K562 (cell line): ENCODE measurements at regions not wholly inside any gene's neighbourhood (a gene's known extent, or its start where the extent isn't known, plus 50 kb on each side); places are given as distances from the start of the nearest gene placed in this dataset.

Experiments used
- ATAC-seq: fragments of 200-7000 bp; cut with Tn5 transposase; 3 replicates; pipeline ENCODE4 v1.9.1; 2020; ENCODE audit warnings: moderate library complexity
- BruUV-seq: library from RNA; stranded (reverse); fragments of 400-500 nt; replicated peaks from 2 replicates; lab custom pipeline; 2021; lab: Mats Ljungman, UMichigan
- CTCF ChIA-PET: fragments of 300-600 bp; formaldehyde crosslinking; extraction: SDS; loops from one replicate; lab custom pipeline; 2021; ENCODE audit warnings: low intra/inter-chr PET ratio; lab: Yijun Ruan, JAX
- POLR2A ChIA-PET: fragments of 300-600, 350-650 bp; sonication (Branson Sonifier 250); formaldehyde crosslinking; extraction: SDS; loops from one replicate; lab custom pipeline; 2021; ENCODE audit warnings: antibody characterized with exemption, inconsistent platforms; lab: Yijun Ruan, JAX
- DNase-seq, 4 experiments: peaks; one replicate each; pipeline versions ENCODE4 v3.0.0 to v3.0.0-alpha.2; 2011 to 2018; ENCODE audit warnings: low spot score in 3 of 4, mixed read lengths in 3 of 4; ENCODE audit errors: extremely low read depth in 1 of 4
- FAIRE-seq: peaks from 2 replicates; lab custom pipeline; 2011; peaks lifted over from hg19 to GRCh38; lab: Jason Lieb, UNC
- H2AFZ ChIP-seq: 2 replicates; pipeline ENCODE4 v1.6.0; 2011; ENCODE audit warnings: low read depth, low read length, control low read depth, inconsistent platforms
- H3K27ac ChIP-seq: fragments of 200-600 bp; 3 replicates; pipeline ENCODE4 v1.8.0; 2011; ENCODE audit warnings: low read depth, mild to moderate bottlenecking, control low read depth, inconsistent platforms, low read length, moderate library complexity, mixed read lengths; ENCODE audit errors: extremely low read depth
- H3K27me3 ChIP-seq, 2 experiments: fragments of 300-600 bp in 1 of 2; 2 replicates in 1 of 2; 3 replicates in 1 of 2; pipeline versions ENCODE4 v1.6.0 to v1.8.0; 2011; ENCODE audit warnings: inconsistent platforms in 2 of 2, low read length in 2 of 2, mild to moderate bottlenecking in 1 of 2, mixed read lengths in 1 of 2, moderate library complexity in 1 of 2; ENCODE audit not compliant: control insufficient read depth in 2 of 2, insufficient read depth in 2 of 2
- H3K36me3 ChIP-seq: fragments of 300-600 bp; 3 replicates; pipeline ENCODE4 v1.8.0; 2011; ENCODE audit warnings: mild to moderate bottlenecking, low read length, inconsistent platforms; ENCODE audit not compliant: control insufficient read depth, insufficient read depth
- H3K4me1 ChIP-seq, 2 experiments: fragments of 200-600 bp in 1 of 2; replicated peaks in 1 of 2; 2 replicates in 1 of 2; 3 replicates in 1 of 2; pipeline versions ENCODE4 v1.5.1 to v1.8.0; 2011; ENCODE audit warnings: inconsistent platforms in 2 of 2, low read length in 2 of 2, mild to moderate bottlenecking in 1 of 2, mixed read lengths in 1 of 2, moderate library complexity in 1 of 2; ENCODE audit not compliant: control insufficient read depth in 2 of 2, insufficient read depth in 2 of 2
- H3K4me2 ChIP-seq: 2 replicates; pipeline ENCODE4 v1.6.1; 2011; ENCODE audit warnings: low read length, control low read depth, inconsistent platforms, mixed read lengths; ENCODE audit not compliant: insufficient read depth
- H3K4me3 ChIP-seq: fragments of 200-600 bp; sonication (generic), shearing (Covaris generic); 2 replicates; pipeline ENCODE4 v1.5.1; 2016; ENCODE audit warnings: control low read depth, inconsistent platforms
- H3K79me2 ChIP-seq: fragments of 200-600 bp; 3 replicates; pipeline ENCODE4 v1.8.0; 2011; ENCODE audit warnings: low read length, inconsistent platforms; ENCODE audit not compliant: control insufficient read depth, insufficient read depth
- H3K9ac ChIP-seq, 2 experiments: 2 replicates each; pipeline versions ENCODE4 v1.6.0 to v1.6.1; 2011; ENCODE audit warnings: low read depth in 2 of 2, low read length in 2 of 2, control low read depth in 1 of 2, inconsistent platforms in 1 of 2, mild to moderate bottlenecking in 1 of 2, mixed read lengths in 1 of 2; ENCODE audit not compliant: insufficient read depth in 1 of 2
- H3K9me1 ChIP-seq: one replicate; pipeline ENCODE4 v1.6.0; 2011; ENCODE audit warnings: inconsistent platforms, mild to moderate bottlenecking, low read length, moderate library complexity; ENCODE audit not compliant: control insufficient read depth, insufficient read depth
- H3K9me3 ChIP-seq: replicated peaks from 2 replicates; pipeline ENCODE4 v1.5.1; 2011; ENCODE audit warnings: low read depth, low read length, inconsistent platforms; ENCODE audit not compliant: control insufficient read depth, insufficient read depth
- H4K20me1 ChIP-seq: replicated peaks from 2 replicates; pipeline ENCODE4 v1.6.1; 2011; ENCODE audit warnings: low read length, inconsistent platforms, mixed read lengths; ENCODE audit not compliant: control insufficient read depth, insufficient read depth
- C11orf30 ChIP-seq: fragments of 450-650 bp; IDR thresholded peaks from 2 replicates; pipeline ENCODE4 v1.6.1; 2016; ENCODE audit warnings: low read depth, mild to moderate bottlenecking
- CHCHD3 ChIP-seq: fragments of 250-450 bp; sonication (Bioruptor Pico); IDR thresholded peaks from 2 replicates; pipeline ENCODE4 v2.1.2; 2022; ENCODE audit warnings: mild to moderate bottlenecking
- FOXK1 ChIP-seq: sonication (generic); formaldehyde crosslinking; IDR thresholded peaks from 2 replicates; pipeline ENCODE4 v1.8.0; 2022; ENCODE audit warnings: missing genetic modification reagents, mild to moderate bottlenecking, borderline replicate concordance
- HDAC6 ChIP-seq: IDR thresholded peaks from 2 replicates; pipeline ENCODE4 v1.6.1; 2012; ENCODE audit warnings: low read depth, mild to moderate bottlenecking, control low read depth, inconsistent platforms, low read length, moderate library complexity
- HLTF ChIP-seq: fragments of 450-650 bp; IDR thresholded peaks from 2 replicates; pipeline ENCODE4 v1.6.1; 2016
- SOX6 ChIP-seq: fragments of 450-650 bp; IDR thresholded peaks from 2 replicates; pipeline ENCODE4 v1.6.1; 2014; ENCODE audit warnings: mild to moderate bottlenecking
- SREBF1 ChIP-seq: fragments of 150-350 bp; IDR thresholded peaks from 2 replicates; pipeline ENCODE4 v1.6.1; 2014; ENCODE audit warnings: antibody characterized with exemption, low read depth, low read length, borderline replicate concordance
- ZBTB17 ChIP-seq: fragments of 450-650 bp; formaldehyde crosslinking; IDR thresholded peaks from 2 replicates; pipeline ENCODE4 v1.4.0; 2020; ENCODE audit warnings: mild to moderate bottlenecking
- ZNF165 ChIP-seq: fragments of 250-450 bp; sonication (Bioruptor Pico); IDR thresholded peaks from 2 replicates; pipeline ENCODE4 v1.4.0; 2020; ENCODE audit warnings: borderline replicate concordance
- ZNF507 ChIP-seq: conservative IDR thresholded peaks from 2 replicates; pipeline ENCODE4 v1.6.1; 2017; ENCODE audit warnings: missing genetic modification characterization, missing compliant biosample characterization
- WGBS: fragments of 100-300 bp; shearing (Covaris generic); methylation state at CpG from one replicate; pipeline ENCODE4 v1.1.6; 2016; ENCODE audit warnings: low coverage, mixed read lengths; ENCODE audit not compliant: insufficient coverage; ENCODE audit errors: missing lambda C conversion rate; 5-methylcytosine and 5-hydroxymethylcytosine counted together
- in situ Hi-C: fragments of 300-500 bp; cut with MboI; formaldehyde crosslinking; loops from 4 replicates; pipeline ENCODE4 v1.15.0; 2018; ENCODE audit warnings: inconsistent platforms, mixed read lengths
- intact Hi-C: fragments of 100-400 bp; cut with micrococcal nuclease; formaldehyde crosslinking; loops from 2 replicates; pipeline ENCODE4 v1.14.2; 2022
- TF ChIP-seq, protein P1 (sequence below): IDR thresholded peaks from 3 replicates; pipeline ENCODE4 v1.6.1; 2011; ENCODE audit warnings: borderline replicate concordance, mild to moderate bottlenecking; ENCODE audit not compliant: insufficient read length, insufficient read depth
- TF ChIP-seq, protein P2 (sequence below): sonication (generic); formaldehyde crosslinking; IDR thresholded peaks from 2 replicates; pipeline ENCODE4 v1.8.1; 2022; ENCODE audit warnings: missing genetic modification reagents
- TF ChIP-seq, protein P3 (sequence below): fragments of 450-650 bp; IDR thresholded peaks from 2 replicates; pipeline ENCODE4 v1.6.1; 2016; ENCODE audit warnings: mild to moderate bottlenecking
- TF ChIP-seq, protein P4 (sequence below): sonication (generic); formaldehyde crosslinking; IDR thresholded peaks from 2 replicates; pipeline ENCODE4 v1.8.0; 2022; ENCODE audit warnings: mild to moderate bottlenecking, missing genetic modification reagents
- TF ChIP-seq, protein P5 (sequence below): fragments of 450-650 bp; conservative IDR thresholded peaks from 2 replicates; pipeline ENCODE4 v1.6.1; 2016; ENCODE audit warnings: missing genetic modification characterization, low read depth, mild to moderate bottlenecking, missing compliant biosample characterization, moderate library complexity
- TF ChIP-seq, protein P6 (sequence below): fragments of 250-450 bp; sonication (Bioruptor Pico); IDR thresholded peaks from 2 replicates; pipeline ENCODE4 v1.8.0; 2021; ENCODE audit warnings: mild to moderate bottlenecking, moderate library complexity

DNA sequence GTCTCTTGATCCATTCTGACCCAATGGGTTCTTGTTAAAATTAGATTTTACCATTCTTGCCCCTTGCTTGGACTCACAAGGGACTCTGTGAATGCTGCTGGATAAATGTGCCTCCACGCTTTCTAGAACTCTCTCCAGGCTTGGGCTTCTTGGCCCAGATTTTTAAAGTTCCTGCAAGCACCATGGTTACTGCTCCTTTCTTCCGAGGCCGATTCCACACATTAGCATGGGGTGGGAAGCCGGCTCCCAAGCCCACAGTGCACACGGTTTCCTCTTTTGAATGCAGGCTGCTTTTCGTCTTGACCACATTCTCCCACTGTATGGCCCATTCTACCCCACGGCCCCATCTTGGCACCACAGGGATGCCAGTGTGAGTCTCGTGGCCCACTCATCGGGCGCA is 174.3 kb upstream of the PITRM1 start:
- ATAC-seq, result no peak
- Histone ChIP-seq H3K9ac (no peak overlapping the region; a peak in 1 of 4 replicates), H3K9me1 (no peaks in the 10 kb centered on the region), H3K4me3 (no peak overlapping the region), H3K4me2 (no peak overlapping the region), H3K27ac (no peak overlapping the region), H2AFZ (no peak overlapping the region), H3K4me1 (no peaks in the 10 kb centered on the region; a peak in 1 of 5 replicates), H3K9me3 (no peaks in the 10 kb centered on the region), H3K27me3 (peaks cover 10 to 32% of the 10 kb centered on the region in 2 experiments), H4K20me1 (peaks cover 14% of the 10 kb centered on the region), H3K36me3 (no peaks in the 10 kb centered on the region), H3K79me2 (no peaks in the 10 kb centered on the region)
- intact Hi-C loops, result no loop called here
- 25% methylated on average over 10 of the region's 10 CpGs for WGBS
- no peak for DNase-seq
- ChIA-PET POLR2A (no interaction called here), CTCF (no interaction called here)
- in situ Hi-C loops, result no loop called here
- no TSS peak for BruUV-seq
- no peak for FAIRE-seq
- no peak for TF ChIP-seq FOXK1 (CRISPR knock-in tag)
- no peak for TF ChIP-seq ZNF165 (CRISPR knock-in tag)
- TF ChIP-seq ZNF507 (tag), result no peak
- TF ChIP-seq, protein P1, sequence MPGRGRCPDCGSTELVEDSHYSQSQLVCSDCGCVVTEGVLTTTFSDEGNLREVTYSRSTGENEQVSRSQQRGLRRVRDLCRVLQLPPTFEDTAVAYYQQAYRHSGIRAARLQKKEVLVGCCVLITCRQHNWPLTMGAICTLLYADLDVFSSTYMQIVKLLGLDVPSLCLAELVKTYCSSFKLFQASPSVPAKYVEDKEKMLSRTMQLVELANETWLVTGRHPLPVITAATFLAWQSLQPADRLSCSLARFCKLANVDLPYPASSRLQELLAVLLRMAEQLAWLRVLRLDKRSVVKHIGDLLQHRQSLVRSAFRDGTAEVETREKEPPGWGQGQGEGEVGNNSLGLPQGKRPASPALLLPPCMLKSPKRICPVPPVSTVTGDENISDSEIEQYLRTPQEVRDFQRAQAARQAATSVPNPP, result no peak
- no peak for TF ChIP-seq ZBTB17 (CRISPR knock-in tag)
- no peak for TF ChIP-seq SOX6
- TF ChIP-seq, protein P2, sequence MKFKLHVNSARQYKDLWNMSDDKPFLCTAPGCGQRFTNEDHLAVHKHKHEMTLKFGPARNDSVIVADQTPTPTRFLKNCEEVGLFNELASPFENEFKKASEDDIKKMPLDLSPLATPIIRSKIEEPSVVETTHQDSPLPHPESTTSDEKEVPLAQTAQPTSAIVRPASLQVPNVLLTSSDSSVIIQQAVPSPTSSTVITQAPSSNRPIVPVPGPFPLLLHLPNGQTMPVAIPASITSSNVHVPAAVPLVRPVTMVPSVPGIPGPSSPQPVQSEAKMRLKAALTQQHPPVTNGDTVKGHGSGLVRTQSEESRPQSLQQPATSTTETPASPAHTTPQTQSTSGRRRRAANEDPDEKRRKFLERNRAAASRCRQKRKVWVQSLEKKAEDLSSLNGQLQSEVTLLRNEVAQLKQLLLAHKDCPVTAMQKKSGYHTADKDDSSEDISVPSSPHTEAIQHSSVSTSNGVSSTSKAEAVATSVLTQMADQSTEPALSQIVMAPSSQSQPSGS, result no peak
- TF ChIP-seq, protein P3, sequence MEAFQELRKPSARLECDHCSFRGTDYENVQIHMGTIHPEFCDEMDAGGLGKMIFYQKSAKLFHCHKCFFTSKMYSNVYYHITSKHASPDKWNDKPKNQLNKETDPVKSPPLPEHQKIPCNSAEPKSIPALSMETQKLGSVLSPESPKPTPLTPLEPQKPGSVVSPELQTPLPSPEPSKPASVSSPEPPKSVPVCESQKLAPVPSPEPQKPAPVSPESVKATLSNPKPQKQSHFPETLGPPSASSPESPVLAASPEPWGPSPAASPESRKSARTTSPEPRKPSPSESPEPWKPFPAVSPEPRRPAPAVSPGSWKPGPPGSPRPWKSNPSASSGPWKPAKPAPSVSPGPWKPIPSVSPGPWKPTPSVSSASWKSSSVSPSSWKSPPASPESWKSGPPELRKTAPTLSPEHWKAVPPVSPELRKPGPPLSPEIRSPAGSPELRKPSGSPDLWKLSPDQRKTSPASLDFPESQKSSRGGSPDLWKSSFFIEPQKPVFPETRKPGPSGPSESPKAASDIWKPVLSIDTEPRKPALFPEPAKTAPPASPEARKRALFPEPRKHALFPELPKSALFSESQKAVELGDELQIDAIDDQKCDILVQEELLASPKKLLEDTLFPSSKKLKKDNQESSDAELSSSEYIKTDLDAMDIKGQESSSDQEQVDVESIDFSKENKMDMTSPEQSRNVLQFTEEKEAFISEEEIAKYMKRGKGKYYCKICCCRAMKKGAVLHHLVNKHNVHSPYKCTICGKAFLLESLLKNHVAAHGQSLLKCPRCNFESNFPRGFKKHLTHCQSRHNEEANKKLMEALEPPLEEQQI, result no peak
- TF ChIP-seq, protein P4, sequence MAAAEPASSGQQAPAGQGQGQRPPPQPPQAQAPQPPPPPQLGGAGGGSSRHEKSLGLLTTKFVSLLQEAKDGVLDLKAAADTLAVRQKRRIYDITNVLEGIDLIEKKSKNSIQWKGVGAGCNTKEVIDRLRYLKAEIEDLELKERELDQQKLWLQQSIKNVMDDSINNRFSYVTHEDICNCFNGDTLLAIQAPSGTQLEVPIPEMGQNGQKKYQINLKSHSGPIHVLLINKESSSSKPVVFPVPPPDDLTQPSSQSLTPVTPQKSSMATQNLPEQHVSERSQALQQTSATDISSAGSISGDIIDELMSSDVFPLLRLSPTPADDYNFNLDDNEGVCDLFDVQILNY (CRISPR knock-in tag), result no peak
- TF ChIP-seq, protein P5, sequence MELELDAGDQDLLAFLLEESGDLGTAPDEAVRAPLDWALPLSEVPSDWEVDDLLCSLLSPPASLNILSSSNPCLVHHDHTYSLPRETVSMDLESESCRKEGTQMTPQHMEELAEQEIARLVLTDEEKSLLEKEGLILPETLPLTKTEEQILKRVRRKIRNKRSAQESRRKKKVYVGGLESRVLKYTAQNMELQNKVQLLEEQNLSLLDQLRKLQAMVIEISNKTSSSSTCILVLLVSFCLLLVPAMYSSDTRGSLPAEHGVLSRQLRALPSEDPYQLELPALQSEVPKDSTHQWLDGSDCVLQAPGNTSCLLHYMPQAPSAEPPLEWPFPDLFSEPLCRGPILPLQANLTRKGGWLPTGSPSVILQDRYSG (tag), result no peak
- no peak for TF ChIP-seq SREBF1
- no peak for TF ChIP-seq C11orf30
- no peak for TF ChIP-seq HDAC6
- TF ChIP-seq HLTF, result no peak
- no peak for TF ChIP-seq CHCHD3 (CRISPR knock-in tag)
- TF ChIP-seq, protein P6, sequence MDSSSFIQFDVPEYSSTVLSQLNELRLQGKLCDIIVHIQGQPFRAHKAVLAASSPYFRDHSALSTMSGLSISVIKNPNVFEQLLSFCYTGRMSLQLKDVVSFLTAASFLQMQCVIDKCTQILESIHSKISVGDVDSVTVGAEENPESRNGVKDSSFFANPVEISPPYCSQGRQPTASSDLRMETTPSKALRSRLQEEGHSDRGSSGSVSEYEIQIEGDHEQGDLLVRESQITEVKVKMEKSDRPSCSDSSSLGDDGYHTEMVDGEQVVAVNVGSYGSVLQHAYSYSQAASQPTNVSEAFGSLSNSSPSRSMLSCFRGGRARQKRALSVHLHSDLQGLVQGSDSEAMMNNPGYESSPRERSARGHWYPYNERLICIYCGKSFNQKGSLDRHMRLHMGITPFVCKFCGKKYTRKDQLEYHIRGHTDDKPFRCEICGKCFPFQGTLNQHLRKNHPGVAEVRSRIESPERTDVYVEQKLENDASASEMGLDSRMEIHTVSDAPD (CRISPR knock-in tag), result no peak
